GM19351 (cell line): ENCODE measurements at regions not wholly inside any gene's neighbourhood (a gene's known extent, or its start where the extent isn't known, plus 50 kb on each side); places are given as distances from the start of the nearest gene placed in this dataset.
A peak's percentile ranks its signal among the peaks of the same experiment; 100 is the strongest.
"Not testable (repeated sequence)": the region's sequence is repeated elsewhere in the genome, so short reads cannot be mapped to it uniquely, and the experiment has no call there.

Experiments
- ATAC-seq: cut with Tn5 transposase; IDR thresholded peaks from one replicate; pipeline ENCODE4 v1.9.1; 2021; ENCODE audit warnings: mild to moderate bottlenecking, moderate library complexity; ENCODE audit not compliant: unreplicated experiment

GRCh38 chr4:53722110-53722509 is 130.8 kb upstream of the LNX1 start:
- no peak for ATAC-seq

GRCh38 chr4:53721263-53721662 is 130.0 kb upstream of the LNX1 start:
- no peak for ATAC-seq

DNA sequence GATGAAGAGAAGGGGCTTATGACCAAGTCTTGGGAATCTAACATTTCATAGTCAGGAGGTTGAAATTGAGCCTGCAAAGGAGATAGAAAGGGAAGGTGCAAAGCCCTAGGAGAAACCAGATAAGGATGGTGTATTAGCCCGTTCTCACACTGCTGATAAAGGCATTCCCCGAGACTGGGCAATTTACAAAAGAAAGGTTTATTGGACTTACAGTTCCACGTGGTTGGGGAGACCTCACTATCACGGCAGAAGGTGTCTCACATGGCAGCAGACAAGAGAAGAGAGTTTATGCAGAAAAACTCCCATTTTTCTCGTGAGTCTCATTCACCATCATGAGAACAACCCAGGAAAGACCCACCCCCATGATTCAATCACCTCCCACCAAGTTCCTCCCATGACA is 129.5 kb upstream of the LNX1 start:
- ATAC-seq = no peak

- ATAC-seq = no peak
These were observed 125.8 kb upstream of the LNX1 start for GRCh38 chr4:53717064-53717549.

DNA sequence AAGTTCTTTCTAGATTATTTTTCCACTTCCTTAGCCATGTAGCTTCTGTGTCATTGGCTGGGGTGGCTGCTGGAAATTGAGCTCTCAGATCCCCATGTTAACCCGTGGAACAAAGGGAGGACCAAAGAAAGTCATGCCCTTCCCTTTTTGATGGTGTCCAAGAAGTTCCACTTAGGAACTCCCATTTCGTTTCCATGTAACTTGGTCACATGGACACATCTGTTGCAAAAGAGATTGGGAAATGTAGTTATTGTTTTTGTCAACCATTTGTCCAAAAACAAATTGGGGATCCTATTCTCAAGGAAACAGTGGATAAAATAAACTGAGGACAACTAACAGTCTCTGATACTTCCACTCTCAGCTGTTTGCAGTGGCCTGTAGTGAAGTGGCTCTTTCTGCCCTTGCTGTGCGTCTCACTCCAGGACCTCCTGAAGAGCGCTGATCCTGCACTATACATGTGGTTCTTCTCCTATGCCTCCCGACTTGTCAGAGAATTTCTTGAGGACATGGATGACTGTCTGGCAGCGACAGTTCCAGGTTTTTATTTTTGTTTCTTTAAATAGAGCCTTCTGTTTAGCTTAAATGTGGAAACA is 125.3 kb upstream of the LNX1 start:
- ATAC-seq = no peak

GRCh38 chr4:53716011-53716410 is 124.7 kb upstream of the LNX1 start:
- ATAC-seq = no peak

- no peak for ATAC-seq
These were observed 123.2 kb upstream of the LNX1 start for GRCh38 chr4:53714236-53715140.

DNA sequence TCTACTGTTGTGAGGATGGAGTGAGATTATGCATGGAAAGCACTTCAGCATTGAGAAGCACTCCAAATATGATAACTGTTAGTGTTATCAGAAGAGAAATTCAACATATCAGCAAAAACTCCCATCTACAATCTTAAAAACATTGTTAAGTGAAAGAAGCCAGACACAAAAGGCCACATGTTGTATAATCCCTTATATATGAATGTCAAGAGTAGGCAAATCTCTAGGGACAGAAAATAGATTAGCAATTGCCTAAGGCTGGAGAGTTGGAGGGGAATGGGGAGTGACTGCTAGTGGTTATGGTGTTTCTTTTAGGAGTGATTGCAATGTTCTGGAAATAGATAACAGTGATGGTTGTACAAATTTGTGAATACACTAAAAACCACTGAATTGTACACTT is 122.5 kb upstream of the LNX1 start:
- ATAC-seq = no peak

GRCh38 chr4:53713296-53713695 is 122.0 kb upstream of the LNX1 start:
- no peak for ATAC-seq

DNA sequence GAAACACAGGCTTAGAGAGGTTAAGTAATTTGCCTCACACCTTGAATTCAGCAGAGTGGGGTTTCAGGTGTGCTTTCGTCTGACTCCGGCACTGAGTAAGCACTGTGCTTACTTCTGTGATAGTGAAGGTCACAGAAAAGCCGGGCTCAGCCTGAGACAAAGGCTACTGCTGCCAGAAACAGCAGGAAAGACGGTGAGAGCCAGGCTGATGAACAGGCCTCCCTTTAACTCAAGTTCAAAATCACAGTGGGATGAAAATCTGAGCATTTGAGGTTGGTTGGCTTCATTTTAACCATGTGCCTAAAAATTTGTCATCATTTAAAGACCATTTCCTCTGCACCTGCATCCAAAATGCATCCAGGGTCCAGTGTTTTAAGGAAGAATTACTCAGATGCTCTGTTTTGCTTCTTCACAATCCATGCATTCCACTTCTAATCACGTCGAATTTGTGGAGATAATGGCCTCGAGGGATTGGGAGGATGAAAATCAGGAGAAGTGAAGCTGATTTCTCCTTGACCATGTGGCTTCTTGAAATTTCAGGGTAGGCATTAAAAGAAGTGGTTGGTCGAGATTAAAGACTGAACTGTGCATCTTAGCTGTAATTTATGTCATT is 121.2 kb upstream of the LNX1 start:
- ATAC-seq = no peak

DNA sequence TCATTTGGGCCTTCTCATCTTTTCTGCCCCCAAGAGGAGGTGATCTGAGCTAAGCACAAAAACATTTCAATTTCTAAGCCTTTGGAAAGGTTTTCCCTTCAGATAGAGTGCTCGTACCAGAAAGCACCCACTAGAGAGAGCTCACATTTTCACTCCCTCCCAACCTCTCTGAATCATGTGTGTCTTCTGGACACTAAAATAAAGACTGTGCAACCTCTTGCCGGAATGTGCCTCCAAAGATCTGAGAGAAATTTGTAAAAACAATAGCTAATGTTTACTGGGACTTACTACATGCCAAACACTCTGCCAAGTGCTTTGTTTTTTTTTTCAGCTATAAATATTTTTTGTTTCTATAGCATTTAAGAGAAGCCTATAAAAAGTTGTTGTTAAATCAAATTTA is 120.6 kb upstream of the LNX1 start:
- no peak for ATAC-seq

- no peak for ATAC-seq
These were observed 118.4 kb upstream of the LNX1 start for GRCh38 chr4:53709693-53710092.

DNA sequence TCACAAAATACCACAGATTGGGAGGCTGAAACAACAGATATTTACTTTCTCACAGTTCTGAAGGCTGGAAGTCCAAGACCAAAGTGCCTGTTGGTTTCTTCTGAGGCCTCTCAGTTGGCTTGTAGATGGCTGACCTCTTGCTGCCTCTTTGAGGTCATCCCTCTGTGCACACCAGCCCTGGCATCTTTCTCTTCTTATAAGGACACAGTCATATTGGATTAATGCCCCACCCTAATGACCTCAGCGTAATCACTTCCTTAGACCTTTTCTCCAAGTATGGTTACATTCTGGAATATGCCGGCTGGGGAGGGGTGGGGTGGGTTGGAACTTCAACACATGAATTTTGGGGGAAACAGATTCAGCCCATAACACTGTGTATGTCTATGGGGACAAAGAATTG is 116.2 kb upstream of the LNX1 start:
- no peak for ATAC-seq

DNA sequence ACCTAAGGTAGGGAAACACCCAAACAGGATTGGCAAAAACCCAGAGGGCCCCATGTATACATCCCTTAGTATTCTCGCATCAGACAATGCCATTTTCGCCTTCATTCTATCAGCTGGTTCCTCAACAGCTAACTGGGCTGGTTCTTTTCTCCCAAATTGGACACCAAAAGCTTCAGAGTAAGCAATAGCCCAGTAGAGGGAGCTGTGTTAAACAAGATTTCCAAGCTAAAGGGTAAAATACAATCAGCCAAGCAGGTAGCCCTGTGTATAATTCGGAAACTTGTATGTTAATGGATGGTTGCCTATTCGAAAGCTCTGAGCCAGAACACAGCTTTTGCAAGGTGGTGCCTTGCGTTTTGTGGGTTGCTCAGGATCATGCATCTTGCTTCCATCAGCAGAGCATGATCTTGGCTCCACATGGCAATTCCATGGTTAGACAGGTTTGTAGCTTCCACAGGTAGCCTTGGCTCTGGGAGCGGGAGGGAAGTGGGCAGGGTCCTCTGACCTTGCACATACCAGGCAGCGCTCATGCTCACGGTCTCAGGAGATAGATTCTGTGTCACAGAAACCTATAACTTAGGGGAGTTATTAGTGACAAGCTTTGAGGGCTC is 115.2 kb upstream of the LNX1 start:
- peak; percentile 29 for ATAC-seq

- no peak for ATAC-seq
These were observed 114.7 kb upstream of the LNX1 start for GRCh38 chr4:53705972-53706371.

DNA sequence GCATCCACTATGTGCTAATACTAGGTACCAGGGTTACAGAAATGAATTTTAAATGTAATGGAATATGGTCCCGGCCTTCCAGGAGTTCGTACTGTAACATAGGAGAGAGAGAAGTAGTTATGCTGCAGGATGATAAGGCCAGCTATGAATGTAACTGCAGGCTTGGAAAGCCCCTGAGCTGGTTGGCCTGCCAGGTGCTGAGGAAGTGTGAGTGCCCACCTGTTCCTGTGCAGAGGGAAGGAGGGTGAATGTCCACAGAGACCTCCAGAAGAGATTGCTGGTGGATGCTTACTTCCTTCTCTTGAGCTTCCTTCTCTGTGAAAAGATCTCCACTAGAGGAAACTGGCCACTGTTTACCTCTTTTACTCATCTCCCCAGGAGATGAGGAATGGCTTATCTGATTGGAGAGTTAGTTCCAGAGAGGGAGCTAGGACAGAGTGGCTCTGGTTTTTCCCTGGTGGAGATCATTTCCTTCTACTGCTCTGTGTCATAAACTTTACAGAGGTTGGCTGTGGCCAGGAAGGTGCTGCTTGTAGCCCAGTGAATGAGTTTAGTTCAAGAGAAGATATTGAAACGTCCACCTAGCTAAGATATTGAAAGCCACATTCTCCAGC is 114.0 kb upstream of the LNX1 start:
- no peak for ATAC-seq

DNA sequence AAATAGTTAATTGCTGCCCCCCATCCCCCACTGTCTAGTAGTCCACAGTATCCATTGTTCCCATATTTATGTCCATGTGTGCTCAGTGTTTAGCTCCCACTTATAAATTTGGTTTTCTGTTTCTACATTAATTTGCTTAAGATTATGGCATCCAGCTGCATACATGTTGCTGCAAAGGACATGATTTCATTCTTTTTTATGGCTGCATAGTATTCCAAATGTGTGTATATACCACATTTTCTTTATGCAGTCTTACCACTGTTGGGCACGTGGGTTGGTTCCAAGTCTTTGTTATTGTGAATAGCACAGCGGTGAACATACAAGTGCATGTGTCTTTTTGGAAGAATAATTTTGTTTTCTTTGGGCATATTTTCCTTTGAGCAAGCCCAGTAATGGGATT is 113.0 kb upstream of the LNX1 start:
- no peak for ATAC-seq

GRCh38 chr4:53703267-53703655 is 112.0 kb upstream of the LNX1 start:
- ATAC-seq = no peak

GRCh38 chr4:53702334-53703266 is 111.3 kb upstream of the LNX1 start:
- ATAC-seq = peak; percentile 76

- ATAC-seq = not testable (repeated sequence)
These were observed 110.0 kb upstream of the LNX1 start for GRCh38 chr4:53701260-53701659.
